H9 (cell line): ENCODE measurements at regions not wholly inside any gene's neighbourhood (a gene's known extent, or its start where the extent isn't known, plus 50 kb on each side); places are given as distances from the start of the nearest gene placed in this dataset.

Experiments used
- DNase-seq: peaks from one replicate; pipeline ENCODE4 v3.0.0-alpha.2; 2017
- H2AFZ ChIP-seq: one replicate; pipeline ENCODE4 v1.6.1; 2013; ENCODE audit warnings: mild to moderate bottlenecking, low read length, control low read depth, moderate library complexity
- H2AK5ac ChIP-seq: 2 replicates; pipeline ENCODE4 v1.6.1; 2013; ENCODE audit warnings: low read length, control low read depth, mixed read lengths; ENCODE audit not compliant: insufficient read length
- H2BK120ac ChIP-seq: one replicate; pipeline ENCODE4 v1.6.1; 2013; ENCODE audit warnings: low read depth, mild to moderate bottlenecking, low read length, control low read depth, inconsistent platforms; ENCODE audit not compliant: poor library complexity, severe bottlenecking
- H2BK12ac ChIP-seq: 2 replicates; pipeline ENCODE4 v1.6.1; 2013; ENCODE audit warnings: low read length, control low read depth, mixed read lengths, low read depth; ENCODE audit not compliant: insufficient read length
- H2BK15ac ChIP-seq: 2 replicates; pipeline ENCODE4 v1.6.1; 2013; ENCODE audit warnings: low read depth, low read length, control low read depth
- H2BK20ac ChIP-seq: one replicate; pipeline ENCODE4 v1.6.1; 2013; ENCODE audit warnings: low read depth, mild to moderate bottlenecking, low read length, control low read depth, inconsistent platforms; ENCODE audit not compliant: poor library complexity, severe bottlenecking
- H2BK5ac ChIP-seq: 2 replicates; pipeline ENCODE4 v1.6.1; 2013; ENCODE audit warnings: low read length, control low read depth, mixed read lengths; ENCODE audit not compliant: insufficient read length
- H3K14ac ChIP-seq: 2 replicates; pipeline ENCODE4 v1.6.1; 2013; ENCODE audit warnings: low read length, control low read depth; ENCODE audit not compliant: insufficient read depth
- H3K18ac ChIP-seq: 2 replicates; pipeline ENCODE4 v1.6.1; 2013; ENCODE audit warnings: low read depth, mild to moderate bottlenecking, mixed read lengths, low read length, control low read depth; ENCODE audit not compliant: insufficient read length
- H3K23ac ChIP-seq: 2 replicates; pipeline ENCODE4 v1.6.1; 2013; ENCODE audit warnings: low read length, control low read depth, mixed read lengths, low read depth; ENCODE audit not compliant: insufficient read length
- H3K23me2 ChIP-seq: 2 replicates; pipeline ENCODE4 v1.6.1; 2013; ENCODE audit warnings: low read depth, mild to moderate bottlenecking, mixed read lengths, low read length, control low read depth; ENCODE audit not compliant: insufficient read length, poor library complexity, severe bottlenecking
- H3K27ac ChIP-seq: 2 replicates; pipeline ENCODE4 v1.5.1; 2013; ENCODE audit warnings: low read length, control low read depth, mixed read lengths, low read depth; ENCODE audit not compliant: insufficient read length
- H3K27me3 ChIP-seq: 2 replicates; pipeline ENCODE4 v1.6.1; 2013; ENCODE audit warnings: low read length, control low read depth, inconsistent platforms; ENCODE audit not compliant: insufficient read depth
- H3K4ac ChIP-seq: 2 replicates; pipeline ENCODE4 v1.6.1; 2013; ENCODE audit warnings: low read depth, mild to moderate bottlenecking, control low read depth, inconsistent platforms, low read length, moderate library complexity
- H3K4me1 ChIP-seq: 2 replicates; pipeline ENCODE4 v1.6.1; 2013; ENCODE audit warnings: low read length, control low read depth, inconsistent platforms; ENCODE audit not compliant: insufficient read depth
- H3K4me2 ChIP-seq: 2 replicates; pipeline ENCODE4 v1.6.1; 2013; ENCODE audit warnings: low read length, control low read depth, mixed read lengths; ENCODE audit not compliant: insufficient read length, insufficient read depth
- H3K56ac ChIP-seq: 2 replicates; pipeline ENCODE4 v1.6.1; 2013; ENCODE audit warnings: low read depth, mild to moderate bottlenecking, mixed read lengths, low read length, control low read depth; ENCODE audit not compliant: insufficient read length
- H3K79me1 ChIP-seq: 2 replicates; pipeline ENCODE4 v1.6.1; 2013; ENCODE audit warnings: low read depth, mild to moderate bottlenecking, moderate library complexity, low read length, control low read depth, inconsistent platforms; ENCODE audit not compliant: insufficient read depth, poor library complexity, severe bottlenecking
- H3K79me2 ChIP-seq: 2 replicates; pipeline ENCODE4 v1.6.1; 2013; ENCODE audit warnings: low read length, control low read depth, inconsistent platforms; ENCODE audit not compliant: insufficient read depth
- H3K9ac ChIP-seq: 2 replicates; pipeline ENCODE4 v1.6.1; 2013; ENCODE audit warnings: low read length, control low read depth, mixed read lengths; ENCODE audit not compliant: insufficient read length; ENCODE audit errors: extremely low read depth
- H3K9me3 ChIP-seq: one replicate; pipeline ENCODE4 v1.6.1; 2013; ENCODE audit warnings: low read depth, low read length, inconsistent platforms; ENCODE audit not compliant: control insufficient read depth
- H3T11ph ChIP-seq: one replicate; pipeline ENCODE4 v1.6.1; 2013; ENCODE audit warnings: mild to moderate bottlenecking, low read length, control low read depth, inconsistent platforms
- H4K20me1 ChIP-seq: one replicate; pipeline ENCODE4 v1.6.1; 2013; ENCODE audit not compliant: control insufficient read depth, insufficient read length, insufficient read depth
- H4K5ac ChIP-seq: 2 replicates; pipeline ENCODE4 v1.6.1; 2013; ENCODE audit warnings: low read depth, mild to moderate bottlenecking, mixed read lengths, low read length, control low read depth; ENCODE audit not compliant: insufficient read length
- H4K8ac ChIP-seq: replicated peaks from 2 replicates; pipeline ENCODE4 v1.6.1; 2013; ENCODE audit warnings: low read length, control low read depth, mixed read lengths, low read depth; ENCODE audit not compliant: insufficient read length
- H4K91ac ChIP-seq: 2 replicates; pipeline ENCODE4 v1.6.1; 2013; ENCODE audit warnings: low read depth, mild to moderate bottlenecking, moderate library complexity, mixed read lengths, low read length, control low read depth; ENCODE audit not compliant: insufficient read length
- H3K27ac Mint-ChIP-seq, 3 experiments: 2 replicates in 2 of 3; 3 replicates in 1 of 3; pipeline ENCODE4 v1.8.0; 2020 to 2021; ENCODE audit warnings: mixed read lengths in 3 of 3, mild to moderate bottlenecking in 1 of 3, moderate library complexity in 1 of 3
- H3K27me3 Mint-ChIP-seq: 2 replicates; pipeline ENCODE4 v1.8.0; 2021; ENCODE audit warnings: low read depth, mild to moderate bottlenecking, moderate library complexity, mixed read lengths
- H3K36me3 Mint-ChIP-seq, 3 experiments: 2 replicates in 2 of 3; 3 replicates in 1 of 3; pipeline ENCODE4 v1.8.0; 2020 to 2021; ENCODE audit warnings: low read depth in 3 of 3, mixed read lengths in 3 of 3; ENCODE audit not compliant: insufficient read depth in 1 of 3
- H3K4me1 Mint-ChIP-seq, 2 experiments: 2 replicates each; pipeline ENCODE4 v1.8.0; 2020; ENCODE audit warnings: mixed read lengths in 2 of 2
- H3K4me3 Mint-ChIP-seq, 2 experiments: 2 replicates in 1 of 2; 3 replicates in 1 of 2; pipeline ENCODE4 v1.8.0; 2020 to 2021; ENCODE audit warnings: mild to moderate bottlenecking in 2 of 2, mixed read lengths in 2 of 2, moderate library complexity in 1 of 2
- H3K9me3 Mint-ChIP-seq, 2 experiments: 2 replicates in 1 of 2; 3 replicates in 1 of 2; pipeline ENCODE4 v1.8.0; 2020; ENCODE audit warnings: mild to moderate bottlenecking in 2 of 2, mixed read lengths in 2 of 2, moderate library complexity in 1 of 2
- CTCF ChIP-seq: fragments of 200-600 bp; sonication (generic); conservative IDR thresholded peaks from 3 replicates; pipeline ENCODE4 v1.8.0; 2021; ENCODE audit warnings: antibody characterized with exemption, mild to moderate bottlenecking
- WGBS: extraction: QIAGEN DNeasy Blood & Tissue Kit; methylation state at CpG from one replicate; pipeline ENCODE4 v1.1.7; 2013; ENCODE audit warnings: missing lambda C conversion rate, low lambda C conversion rate, mixed read lengths; ENCODE audit not compliant: insufficient read length; ENCODE audit errors: extremely low coverage; 5-methylcytosine and 5-hydroxymethylcytosine counted together

DNA sequence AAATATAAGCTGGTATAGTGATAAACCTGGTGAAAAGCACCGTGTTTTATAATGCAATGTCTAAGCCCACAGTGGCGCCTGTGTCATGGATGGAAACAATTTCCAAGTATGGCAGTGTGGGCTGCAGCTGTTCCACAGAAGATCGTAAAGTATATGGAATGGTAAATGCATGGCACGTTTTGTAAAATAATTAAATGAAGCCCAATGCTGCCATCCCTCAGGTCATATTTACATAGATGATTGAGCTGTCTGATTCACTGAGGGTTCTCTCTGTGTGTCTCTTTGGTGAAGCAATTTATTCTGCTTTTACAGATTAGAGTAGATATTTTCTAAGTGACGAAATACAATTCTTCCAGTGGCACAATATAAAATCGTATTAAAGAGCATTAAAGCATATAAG is 164.8 kb downstream of the ASMT start:
- no peak for DNase-seq
- H3K23me2 ChIP-seq = no peaks in the 10 kb centered on the region
- H2BK120ac ChIP-seq = no peak overlapping the region
- H3T11ph ChIP-seq = no peak overlapping the region
- no peaks in the 10 kb centered on the region for H3K4me1 ChIP-seq
- no peak overlapping the region for H3K56ac ChIP-seq
- Mint-ChIP-seq H3K36me3 (peaks cover 2 to 9% (median 3%) of the 10 kb centered on the region in 3 experiments; a peak in 4 of 7 replicates), H3K4me1 (no peaks in the 10 kb centered on the region), H3K27ac (no peak overlapping the region), H3K9me3 (peaks cover 2 to 3% of the 10 kb centered on the region in 2 experiments; a peak in 4 of 5 replicates), H3K4me3 (no peak overlapping the region), H3K27me3 (no peaks in the 10 kb centered on the region)
- H2AFZ ChIP-seq = no peak overlapping the region
- H2BK12ac ChIP-seq = no peak overlapping the region
- no peak overlapping the region for H2AK5ac ChIP-seq
- H3K9me3 ChIP-seq = no peaks in the 10 kb centered on the region
- H3K27ac ChIP-seq = no peak overlapping the region
- H3K79me1 ChIP-seq = no peaks in the 10 kb centered on the region
- no peak overlapping the region for H3K4ac ChIP-seq
- no peak overlapping the region for H4K8ac ChIP-seq
- no peak overlapping the region for H3K18ac ChIP-seq
- H3K9ac ChIP-seq = no peak overlapping the region
- no peaks in the 10 kb centered on the region for H3K27me3 ChIP-seq
- H2BK5ac ChIP-seq = no peak overlapping the region
- H4K20me1 ChIP-seq = no peaks in the 10 kb centered on the region
- no peak overlapping the region for H3K14ac ChIP-seq
- no peak overlapping the region for H4K91ac ChIP-seq
- no peak for TF ChIP-seq CTCF
- H3K23ac ChIP-seq = no peak overlapping the region
- H3K4me2 ChIP-seq = no peak overlapping the region
- H2BK20ac ChIP-seq = no peak overlapping the region
- no peak overlapping the region for H2BK15ac ChIP-seq
- no CpG with 5 or more reads among the region's 6 CpGs for WGBS
- no peaks in the 10 kb centered on the region for H3K79me2 ChIP-seq
- no peak overlapping the region for H4K5ac ChIP-seq
